Aorta (tissue), 5 donors: ENCODE measurements at regions not wholly inside any gene's neighbourhood (a gene's known extent, or its start where the extent isn't known, plus 50 kb on each side); places are given as distances from the start of the nearest gene placed in this dataset.

Experiments used
- ATAC-seq: fragments of 200-7000 bp; cut with Tn5 transposase; one replicate; pipeline ENCODE4 v1.9.1; 2022; ENCODE audit warnings: moderate library complexity; ENCODE audit not compliant: low FRiP score
- DNase-seq, 2 donors: peaks; one replicate each; pipeline ENCODE4 v3.0.0-alpha.2; 2020
- H3K27ac ChIP-seq, 2 donors: one replicate each; pipeline ENCODE4 v1.5.1; 2013; ENCODE audit warnings: low read length in 2 of 2, mild to moderate bottlenecking in 2 of 2, moderate library complexity in 2 of 2, control low read depth in 1 of 2, inconsistent platforms in 1 of 2, low read depth in 1 of 2
- H3K27me3 ChIP-seq, 2 donors: one replicate each; pipeline ENCODE4 v1.6.1; 2013; ENCODE audit warnings: control low read depth in 1 of 2, low read length in 1 of 2, mild to moderate bottlenecking in 1 of 2, moderate library complexity in 1 of 2; ENCODE audit not compliant: insufficient read depth in 2 of 2, control insufficient read depth in 1 of 2
- H3K36me3 ChIP-seq, 2 donors: one replicate each; pipeline ENCODE4 v1.6.1; 2013; ENCODE audit warnings: control low read depth in 1 of 2, low read length in 1 of 2, mild to moderate bottlenecking in 1 of 2; ENCODE audit not compliant: insufficient read depth in 2 of 2, control insufficient read depth in 1 of 2
- H3K4me1 ChIP-seq, 2 donors: one replicate each; pipeline ENCODE4 v1.6.1; 2013; ENCODE audit warnings: low read length in 2 of 2, control low read depth in 1 of 2, mild to moderate bottlenecking in 1 of 2, moderate library complexity in 1 of 2; ENCODE audit not compliant: insufficient read depth in 2 of 2, control insufficient read depth in 1 of 2
- H3K4me3 ChIP-seq, 2 donors: one replicate each; pipeline ENCODE4 v1.5.1; 2013; ENCODE audit warnings: low read length in 2 of 2, control low read depth in 1 of 2, mild to moderate bottlenecking in 1 of 2
- H3K9me3 ChIP-seq: one replicate; pipeline ENCODE4 v1.6.1; 2013; ENCODE audit warnings: mild to moderate bottlenecking, low read length; ENCODE audit not compliant: control insufficient read depth
- WGBS, 2 donors: extraction: QIAGEN DNeasy Blood & Tissue Kit; methylation state at CpG; one replicate each; pipeline ENCODE4 v1.1.7; 2013; 5-methylcytosine and 5-hydroxymethylcytosine counted together
- intact Hi-C, 2 donors: fragments of 100-400 bp; cut with DNase I; formaldehyde crosslinking; loops; one replicate each; pipeline versions ENCODE4 v1.14.2 to v1.15.0; 2022
- donor health status: healthy with polysubstance abuse.
- donor health status: Bipolar disorder and iron deficiency.
- donor health status: DM: no; HTN: no; CAD: no.
- donor health status: DM: no; HTN: no; CAD: no.
- donor health status: DM: yes; HTN: yes; CAD: no.

- no peak overlapping the region for H3K27ac ChIP-seq
- intact Hi-C loops: no loop called here
- no peaks in the 10 kb centered on the region for H3K27me3 ChIP-seq
- H3K4me3 ChIP-seq: no peak overlapping the region
- 79 to 86% methylated on average over 6 of the region's 6 CpGs for WGBS, 2 donors
- no peaks in the 10 kb centered on the region for H3K9me3 ChIP-seq
- H3K4me1 ChIP-seq: no peaks in the 10 kb centered on the region
- DNase-seq: no peak
- ATAC-seq: no peak
- H3K36me3 ChIP-seq: no peaks in the 10 kb centered on the region
Observed at GRCh38 chrX:24410514-24411189, 50.2 kb downstream of the SUPT20HL1 start.

DNA sequence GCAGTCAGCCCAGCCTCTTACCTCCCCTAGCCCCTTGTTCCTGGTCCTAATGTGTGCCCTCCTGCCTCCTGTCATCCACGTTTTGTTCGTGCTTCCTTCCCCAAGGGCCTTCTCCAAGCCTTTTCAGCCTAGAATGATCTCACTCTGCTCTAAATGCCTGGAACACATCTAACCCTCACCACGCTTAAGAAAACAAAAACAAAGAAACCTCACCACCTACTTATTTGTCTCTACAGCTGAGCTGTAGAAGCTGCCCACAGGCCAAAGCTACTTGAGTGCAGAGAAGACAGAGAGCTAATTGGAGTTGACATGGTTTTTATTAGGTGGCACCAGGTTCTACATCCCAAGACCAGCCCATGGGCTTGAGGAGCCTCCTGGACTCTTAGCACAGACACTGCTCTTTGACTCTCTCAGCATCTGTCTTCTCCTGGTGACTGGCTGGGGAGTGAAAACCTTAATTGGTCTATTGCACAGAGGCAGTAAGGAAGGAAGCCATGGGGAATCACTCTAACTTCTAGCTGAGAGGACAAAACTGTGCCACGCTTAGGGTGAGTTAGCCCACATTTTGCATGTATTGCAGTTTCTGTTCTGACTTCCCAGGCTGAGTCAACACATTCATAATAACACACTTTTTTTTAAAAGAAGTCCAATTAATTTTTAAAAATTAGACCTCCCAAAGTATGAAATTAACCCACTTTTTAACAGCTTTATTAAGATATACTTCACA, 52.3 kb upstream of the PDK3 start:
- H3K36me3 ChIP-seq: no peaks in the 10 kb centered on the region
- H3K27me3 ChIP-seq: no peaks in the 10 kb centered on the region
- DNase-seq (no peak), ATAC-seq (no peak)
- peak overlapping the region in 1 of 2 donors; percentile 29 for H3K27ac ChIP-seq
- no peaks in the 10 kb centered on the region for H3K9me3 ChIP-seq
- H3K4me1 ChIP-seq: no peaks in the 10 kb centered on the region
- whole genome bisulfite sequencing, 2 donors: 18 to 35% methylated on average over 4 of the region's 4 CpGs
- H3K4me3 ChIP-seq: no peak overlapping the region
- intact Hi-C loops: no loop called here
